Testis (tissue), 2 donors: ENCODE measurements at regions not wholly inside any gene's neighbourhood (a gene's known extent, or its start where the extent isn't known, plus 50 kb on each side); places are given as distances from the start of the nearest gene placed in this dataset.

Source experiments
- CTCF ChIP-seq, 3 experiments: fragments of 450-650 bp in 2 of 3; fragments of 200-600 bp in 1 of 3; sonication (generic) in 1 of 3; IDR thresholded peaks; one replicate each; pipeline ENCODE4 v1.5.1; 2016 to 2019; ENCODE audit warnings: antibody characterized with exemption in 3 of 3, mild to moderate bottlenecking in 2 of 3, moderate library complexity in 1 of 3
- POLR2A ChIP-seq: fragments of 450-650 bp; IDR thresholded peaks from one replicate; pipeline ENCODE4 v1.6.1; 2017; ENCODE audit warnings: antibody characterized with exemption, mild to moderate bottlenecking, moderate library complexity

- TF ChIP-seq CTCF (IDR thresholded peaks at IDR 0.05): no peak
- no peak for TF ChIP-seq POLR2A
These were observed 143.2 kb downstream of the PHLDA1 start for GRCh38 chr12:75888399-75888798.
